A549 (cell line): ENCODE measurements at regions not wholly inside any gene's neighbourhood (a gene's known extent, or its start where the extent isn't known, plus 50 kb on each side); places are given as distances from the start of the nearest gene placed in this dataset.

Experiments used
- ATAC-seq, 2 experiments: fragments of 200-7000 bp in 1 of 2; fragments of >200 bp in 1 of 2; cut with Nextera tagmentation in 1 of 2; cut with Tn5 transposase in 1 of 2; 3 replicates each; pipeline versions ENCODE4 v1.8.0 to v1.9.1; 2018 to 2020; ENCODE audit warnings: mild to moderate bottlenecking in 1 of 2, moderate library complexity in 1 of 2
- CTCF ChIA-PET: fragments of 300-600 bp; sonication (Branson Sonifier 250); formaldehyde crosslinking; extraction: SDS; loops from one replicate; lab custom pipeline; 2021; ENCODE audit warnings: antibody characterized with exemption, inconsistent platforms; lab: Yijun Ruan, JAX
- POLR2A ChIA-PET: fragments of 350-600 bp; formaldehyde crosslinking; extraction: SDS; loops from one replicate; lab custom pipeline; 2021; ENCODE audit warnings: antibody characterized with exemption, inconsistent platforms; lab: Yijun Ruan, JAX
- DNase-seq, 2 experiments: peaks; one replicate each; pipeline versions ENCODE4 v3.0.0 to v3.0.0-alpha.2; 2011 to 2016; ENCODE audit warnings: low read depth in 1 of 2, low spot score in 1 of 2
- FAIRE-seq: peaks from 2 replicates; lab custom pipeline; 2011; peaks lifted over from hg19 to GRCh38; lab: Jason Lieb, UNC
- H3K27ac ChIP-seq, 2 experiments: fragments of >200 bp; sonication (Bioruptor Twin); formaldehyde crosslinking; 3 replicates each; pipeline ENCODE4 v1.5.1; 2016 to 2017
- H3K4me1 ChIP-seq: fragments of >200 bp; sonication (Bioruptor Twin); formaldehyde crosslinking; 3 replicates; pipeline ENCODE4 v1.6.1; 2016
- H3K4me2 ChIP-seq: fragments of >200 bp; sonication (Bioruptor Twin); formaldehyde crosslinking; 3 replicates; pipeline ENCODE4 v1.6.1; 2016
- H3K4me3 ChIP-seq: fragments of >200 bp; sonication (Bioruptor Twin); formaldehyde crosslinking; 3 replicates; pipeline ENCODE4 v1.5.1; 2016
- H3K9me3 ChIP-seq: fragments of >200 bp; sonication (Bioruptor Twin); formaldehyde crosslinking; 3 replicates; pipeline ENCODE4 v1.6.1; 2016
- CHD2 ChIP-seq: fragments of 150-350 bp; IDR thresholded peaks from 2 replicates; pipeline ENCODE4 v1.6.1; 2014; ENCODE audit warnings: low read length; ENCODE audit not compliant: partially characterized antibody
- ESRRA ChIP-seq: fragments of 150-350 bp; IDR thresholded peaks from 2 replicates; pipeline ENCODE4 v1.6.1; 2014; ENCODE audit warnings: mild to moderate bottlenecking, low read length, borderline replicate concordance
- FOXS1 ChIP-seq: fragments of 250-450 bp; sonication (Bioruptor Pico); IDR thresholded peaks from 2 replicates; pipeline ENCODE4 v1.5.0; 2020; ENCODE audit warnings: mild to moderate bottlenecking, moderate library complexity
- HOXB13 ChIP-seq: fragments of 250-450 bp; sonication (Bioruptor Pico); IDR thresholded peaks from 2 replicates; pipeline ENCODE4 v1.5.0; 2020; ENCODE audit warnings: low read depth, mild to moderate bottlenecking, moderate library complexity
- HOXB5 ChIP-seq: fragments of 250-450 bp; sonication (Bioruptor Pico); IDR thresholded peaks from 2 replicates; pipeline ENCODE4 v1.5.0; 2020; ENCODE audit warnings: mild to moderate bottlenecking, moderate library complexity
- JUNB ChIP-seq: fragments of >200 bp; sonication (Bioruptor Twin); formaldehyde crosslinking; IDR thresholded peaks from 2 replicates; pipeline ENCODE4 v1.6.1; 2016
- KDM5A ChIP-seq: fragments of 200-600 bp; sonication (generic); IDR thresholded peaks from 2 replicates; pipeline ENCODE4 v1.6.1; 2016; ENCODE audit warnings: antibody characterized with exemption, mild to moderate bottlenecking
- MAZ ChIP-seq: fragments of 150-350 bp; IDR thresholded peaks from 2 replicates; pipeline ENCODE4 v1.6.1; 2014; ENCODE audit warnings: antibody characterized with exemption, low read depth, low read length, borderline replicate concordance
- PHF8 ChIP-seq: fragments of 200-600 bp; sonication (generic); IDR thresholded peaks from 2 replicates; pipeline ENCODE4 v1.6.1; 2016; ENCODE audit warnings: low read depth, mild to moderate bottlenecking, antibody characterized with exemption, moderate library complexity, borderline replicate concordance
- RARB ChIP-seq: fragments of 250-450 bp; sonication (Bioruptor Pico); IDR thresholded peaks from 2 replicates; pipeline ENCODE4 v1.8.0; 2021; ENCODE audit warnings: mild to moderate bottlenecking, moderate library complexity
- RNF2 ChIP-seq: fragments of 200-600 bp; sonication (generic); IDR thresholded peaks from 2 replicates; pipeline ENCODE4 v1.6.1; 2016; ENCODE audit warnings: low read depth, mild to moderate bottlenecking, antibody characterized with exemption, moderate library complexity, borderline replicate concordance
- SMC3 ChIP-seq: fragments of >200 bp; sonication (Bioruptor Twin); formaldehyde crosslinking; IDR thresholded peaks from 3 replicates; pipeline ENCODE4 v1.6.1; 2018; ENCODE audit warnings: inconsistent platforms
- ZC3H11A ChIP-seq: fragments of 450-650 bp; IDR thresholded peaks from 2 replicates; pipeline ENCODE4 v1.6.1; 2014; ENCODE audit warnings: antibody characterized with exemption, mild to moderate bottlenecking
- ZFP36 ChIP-seq: fragments of 450-650 bp; IDR thresholded peaks from 2 replicates; pipeline ENCODE4 v1.6.1; 2014; ENCODE audit warnings: borderline replicate concordance; ENCODE audit not compliant: partially characterized antibody
- ZNF302 ChIP-seq: fragments of 250-450 bp; sonication (Bioruptor Pico); IDR thresholded peaks from 2 replicates; pipeline ENCODE4 v1.9.0; 2021; ENCODE audit warnings: inconsistent platforms, mild to moderate bottlenecking, moderate library complexity
- ZSCAN20 ChIP-seq: fragments of 250-450 bp; sonication (Bioruptor Pico); IDR thresholded peaks from 2 replicates; pipeline ENCODE4 v1.8.0; 2022; ENCODE audit warnings: mild to moderate bottlenecking, moderate library complexity
- WGBS: methylation state at CpG from one replicate; pipeline ENCODE4 v1.1.6; 2017; ENCODE audit errors: missing lambda C conversion rate; 5-methylcytosine and 5-hydroxymethylcytosine counted together
- TF ChIP-seq, protein P1 (sequence below): IDR thresholded peaks from 2 replicates; pipeline ENCODE4 v1.6.1; 2012; ENCODE audit warnings: low read depth, borderline replicate concordance
- TF ChIP-seq, protein P2 (sequence below): fragments of >200 bp; sonication (Bioruptor Twin); formaldehyde crosslinking; IDR thresholded peaks from 3 replicates; pipeline ENCODE4 v1.6.1; 2016
- TF ChIP-seq, protein P3 (sequence below): fragments of 200-600 bp; sonication (generic); IDR thresholded peaks from 2 replicates; pipeline ENCODE4 v1.6.1; 2016; ENCODE audit warnings: antibody characterized with exemption, mild to moderate bottlenecking, moderate library complexity
- TF ChIP-seq, protein P4 (sequence below): fragments of 250-450 bp; sonication (Bioruptor Pico); IDR thresholded peaks from 2 replicates; pipeline ENCODE4 v1.5.0; 2021; ENCODE audit warnings: mild to moderate bottlenecking, moderate library complexity, borderline replicate concordance
- TF ChIP-seq, protein P5 (sequence below): fragments of >200 bp; sonication (Bioruptor Twin); formaldehyde crosslinking; IDR thresholded peaks from 3 replicates; pipeline ENCODE4 v1.5.1; 2016
- TF ChIP-seq, protein P6 (sequence below): fragments of 150-350 bp; IDR thresholded peaks from 2 replicates; pipeline ENCODE4 v1.6.1; 2014; ENCODE audit warnings: low read depth, mild to moderate bottlenecking, low read length

DNA sequence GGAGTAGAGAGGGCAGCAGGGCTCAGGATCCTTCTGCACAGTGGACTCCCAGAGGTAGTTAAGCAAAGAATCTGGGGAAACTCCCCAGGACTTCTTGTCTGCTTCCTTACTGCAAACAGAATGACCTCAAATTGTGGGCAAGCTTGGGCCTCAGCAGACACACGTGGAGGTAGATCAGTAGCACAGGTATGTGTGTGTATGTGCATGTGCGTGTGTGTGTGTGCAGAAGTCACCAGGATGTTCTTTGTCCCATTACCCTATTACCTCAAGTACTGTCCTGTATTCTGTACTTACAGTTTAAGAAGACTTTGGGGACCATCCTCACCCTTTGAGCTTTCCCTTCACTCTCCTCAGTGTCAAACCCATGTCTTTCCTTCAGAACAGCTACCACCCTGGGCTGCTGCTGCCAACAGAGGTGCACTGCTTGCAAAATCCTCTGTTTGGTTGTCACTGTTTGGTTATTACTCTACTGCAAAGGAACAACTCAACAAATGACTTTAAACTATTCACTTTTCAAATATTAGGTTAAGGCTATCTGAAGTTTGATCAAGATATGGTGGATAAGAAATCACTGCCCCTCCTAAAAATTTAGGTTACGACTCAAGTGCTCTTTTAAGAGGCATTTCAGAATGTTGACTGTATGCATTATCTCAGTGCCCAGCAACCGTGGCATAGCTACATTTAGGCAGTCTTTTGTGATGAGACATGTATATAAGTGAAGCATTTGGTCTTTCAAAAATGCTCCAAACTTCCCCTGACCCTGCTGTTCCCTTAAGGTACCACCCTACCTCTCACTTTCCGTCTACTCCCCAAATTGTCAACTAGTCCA lies 78.2 kb upstream of the MBIP start:
- no peak for ATAC-seq
- Histone ChIP-seq H3K9me3 (no peaks in the 10 kb centered on the region), H3K4me3 (no peak overlapping the region), H3K27ac (no peak overlapping the region), H3K4me2 (no peak overlapping the region), H3K4me1 (no peaks in the 10 kb centered on the region)
- 13% methylated on average over 5 of the region's 5 CpGs for WGBS
- no peak for TF ChIP-seq ZFP36
- TF ChIP-seq JUNB = no peak
- TF ChIP-seq ZNF302 = no peak
- TF ChIP-seq, protein P1, sequence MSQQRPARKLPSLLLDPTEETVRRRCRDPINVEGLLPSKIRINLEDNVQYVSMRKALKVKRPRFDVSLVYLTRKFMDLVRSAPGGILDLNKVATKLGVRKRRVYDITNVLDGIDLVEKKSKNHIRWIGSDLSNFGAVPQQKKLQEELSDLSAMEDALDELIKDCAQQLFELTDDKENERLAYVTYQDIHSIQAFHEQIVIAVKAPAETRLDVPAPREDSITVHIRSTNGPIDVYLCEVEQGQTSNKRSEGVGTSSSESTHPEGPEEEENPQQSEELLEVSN = no peak
- no peak for TF ChIP-seq PHF8
- no peak for TF ChIP-seq ESRRA
- no peak for TF ChIP-seq SMC3
- TF ChIP-seq CHD2 = no peak
- no peak for TF ChIP-seq RARB (CRISPR knock-in tag)
- TF ChIP-seq, protein P2, sequence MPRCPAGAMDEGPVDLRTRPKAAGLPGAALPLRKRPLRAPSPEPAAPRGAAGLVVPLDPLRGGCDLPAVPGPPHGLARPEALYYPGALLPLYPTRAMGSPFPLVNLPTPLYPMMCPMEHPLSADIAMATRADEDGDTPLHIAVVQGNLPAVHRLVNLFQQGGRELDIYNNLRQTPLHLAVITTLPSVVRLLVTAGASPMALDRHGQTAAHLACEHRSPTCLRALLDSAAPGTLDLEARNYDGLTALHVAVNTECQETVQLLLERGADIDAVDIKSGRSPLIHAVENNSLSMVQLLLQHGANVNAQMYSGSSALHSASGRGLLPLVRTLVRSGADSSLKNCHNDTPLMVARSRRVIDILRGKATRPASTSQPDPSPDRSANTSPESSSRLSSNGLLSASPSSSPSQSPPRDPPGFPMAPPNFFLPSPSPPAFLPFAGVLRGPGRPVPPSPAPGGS = no peak
- no peak for TF ChIP-seq KDM5A
- no peak for FAIRE-seq
- POLR2A ChIA-PET = no interaction called here
- no peak for DNase-seq
- CTCF ChIA-PET = interaction anchor here (0.9 to 1.1 kb wide), 3 partner anchors 10 to 328 kb away, joined by 3 to 5 read pairs (median 4); no protein-coding TSS in a partner anchor

DNA sequence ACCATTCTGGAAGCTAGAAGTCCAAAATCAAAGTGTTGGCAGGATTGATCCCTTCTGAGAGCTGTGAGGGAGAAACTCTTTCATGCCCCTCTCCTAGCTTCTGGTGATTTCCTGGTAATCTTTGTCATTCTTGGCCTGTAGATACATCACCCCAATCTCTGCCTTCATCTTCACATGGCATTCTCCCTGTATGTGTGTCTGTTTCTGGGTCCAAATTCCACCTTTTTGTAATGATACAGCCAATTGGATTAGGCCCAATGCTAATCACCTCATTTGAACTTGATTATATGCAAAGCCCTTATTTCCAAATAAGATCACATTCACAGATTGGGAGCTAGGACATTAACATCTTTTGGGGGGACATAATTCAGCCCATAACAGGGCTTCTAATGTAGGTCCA lies 76.9 kb upstream of the MBIP start:
- H3K4me1 ChIP-seq = no peaks in the 10 kb centered on the region
- no peak for DNase-seq
- ChIA-PET POLR2A (no interaction called here), CTCF (interaction anchor here (0.8 kb wide), 1 partner anchor 327 kb away, joined by 3 read pairs; no protein-coding TSS in a partner anchor)
- no peak overlapping the region for H3K27ac ChIP-seq
- no peak for FAIRE-seq
- no peaks in the 10 kb centered on the region for H3K9me3 ChIP-seq
- no peak for ATAC-seq
- no peak overlapping the region for H3K4me3 ChIP-seq
- no peak overlapping the region for H3K4me2 ChIP-seq
- TF ChIP-seq MAZ = no peak
- TF ChIP-seq JUNB = no peak
- TF ChIP-seq CHD2 = no peak
- no peak for TF ChIP-seq KDM5A
- no peak for TF ChIP-seq HOXB5 (CRISPR knock-in tag)
- TF ChIP-seq ZFP36 = no peak
- TF ChIP-seq ZNF302 = no peak
- TF ChIP-seq FOXS1 (CRISPR knock-in tag) = no peak
- TF ChIP-seq, protein P3, sequence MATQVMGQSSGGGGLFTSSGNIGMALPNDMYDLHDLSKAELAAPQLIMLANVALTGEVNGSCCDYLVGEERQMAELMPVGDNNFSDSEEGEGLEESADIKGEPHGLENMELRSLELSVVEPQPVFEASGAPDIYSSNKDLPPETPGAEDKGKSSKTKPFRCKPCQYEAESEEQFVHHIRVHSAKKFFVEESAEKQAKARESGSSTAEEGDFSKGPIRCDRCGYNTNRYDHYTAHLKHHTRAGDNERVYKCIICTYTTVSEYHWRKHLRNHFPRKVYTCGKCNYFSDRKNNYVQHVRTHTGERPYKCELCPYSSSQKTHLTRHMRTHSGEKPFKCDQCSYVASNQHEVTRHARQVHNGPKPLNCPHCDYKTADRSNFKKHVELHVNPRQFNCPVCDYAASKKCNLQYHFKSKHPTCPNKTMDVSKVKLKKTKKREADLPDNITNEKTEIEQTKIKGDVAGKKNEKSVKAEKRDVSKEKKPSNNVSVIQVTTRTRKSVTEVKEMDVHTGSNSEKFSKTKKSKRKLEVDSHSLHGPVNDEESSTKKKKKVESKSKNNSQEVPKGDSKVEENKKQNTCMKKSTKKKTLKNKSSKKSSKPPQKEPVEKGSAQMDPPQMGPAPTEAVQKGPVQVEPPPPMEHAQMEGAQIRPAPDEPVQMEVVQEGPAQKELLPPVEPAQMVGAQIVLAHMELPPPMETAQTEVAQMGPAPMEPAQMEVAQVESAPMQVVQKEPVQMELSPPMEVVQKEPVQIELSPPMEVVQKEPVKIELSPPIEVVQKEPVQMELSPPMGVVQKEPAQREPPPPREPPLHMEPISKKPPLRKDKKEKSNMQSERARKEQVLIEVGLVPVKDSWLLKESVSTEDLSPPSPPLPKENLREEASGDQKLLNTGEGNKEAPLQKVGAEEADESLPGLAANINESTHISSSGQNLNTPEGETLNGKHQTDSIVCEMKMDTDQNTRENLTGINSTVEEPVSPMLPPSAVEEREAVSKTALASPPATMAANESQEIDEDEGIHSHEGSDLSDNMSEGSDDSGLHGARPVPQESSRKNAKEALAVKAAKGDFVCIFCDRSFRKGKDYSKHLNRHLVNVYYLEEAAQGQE = no peak
- TF ChIP-seq, protein P4, sequence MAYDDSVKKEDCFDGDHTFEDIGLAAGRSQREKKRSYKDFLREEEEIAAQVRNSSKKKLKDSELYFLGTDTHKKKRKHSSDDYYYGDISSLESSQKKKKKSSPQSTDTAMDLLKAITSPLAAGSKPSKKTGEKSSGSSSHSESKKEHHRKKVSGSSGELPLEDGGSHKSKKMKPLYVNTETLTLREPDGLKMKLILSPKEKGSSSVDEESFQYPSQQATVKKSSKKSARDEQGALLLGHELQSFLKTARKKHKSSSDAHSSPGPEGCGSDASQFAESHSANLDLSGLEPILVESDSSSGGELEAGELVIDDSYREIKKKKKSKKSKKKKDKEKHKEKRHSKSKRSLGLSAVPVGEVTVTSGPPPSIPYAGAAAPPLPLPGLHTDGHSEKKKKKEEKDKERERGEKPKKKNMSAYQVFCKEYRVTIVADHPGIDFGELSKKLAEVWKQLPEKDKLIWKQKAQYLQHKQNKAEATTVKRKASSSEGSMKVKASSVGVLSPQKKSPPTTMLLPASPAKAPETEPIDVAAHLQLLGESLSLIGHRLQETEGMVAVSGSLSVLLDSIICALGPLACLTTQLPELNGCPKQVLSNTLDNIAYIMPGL (CRISPR knock-in tag) = no peak
- no peak for TF ChIP-seq ZSCAN20 (CRISPR knock-in tag)
- no peak for TF ChIP-seq HOXB13 (CRISPR knock-in tag)
- no peak for TF ChIP-seq RNF2
- TF ChIP-seq SMC3 = no peak
- TF ChIP-seq, protein P5, sequence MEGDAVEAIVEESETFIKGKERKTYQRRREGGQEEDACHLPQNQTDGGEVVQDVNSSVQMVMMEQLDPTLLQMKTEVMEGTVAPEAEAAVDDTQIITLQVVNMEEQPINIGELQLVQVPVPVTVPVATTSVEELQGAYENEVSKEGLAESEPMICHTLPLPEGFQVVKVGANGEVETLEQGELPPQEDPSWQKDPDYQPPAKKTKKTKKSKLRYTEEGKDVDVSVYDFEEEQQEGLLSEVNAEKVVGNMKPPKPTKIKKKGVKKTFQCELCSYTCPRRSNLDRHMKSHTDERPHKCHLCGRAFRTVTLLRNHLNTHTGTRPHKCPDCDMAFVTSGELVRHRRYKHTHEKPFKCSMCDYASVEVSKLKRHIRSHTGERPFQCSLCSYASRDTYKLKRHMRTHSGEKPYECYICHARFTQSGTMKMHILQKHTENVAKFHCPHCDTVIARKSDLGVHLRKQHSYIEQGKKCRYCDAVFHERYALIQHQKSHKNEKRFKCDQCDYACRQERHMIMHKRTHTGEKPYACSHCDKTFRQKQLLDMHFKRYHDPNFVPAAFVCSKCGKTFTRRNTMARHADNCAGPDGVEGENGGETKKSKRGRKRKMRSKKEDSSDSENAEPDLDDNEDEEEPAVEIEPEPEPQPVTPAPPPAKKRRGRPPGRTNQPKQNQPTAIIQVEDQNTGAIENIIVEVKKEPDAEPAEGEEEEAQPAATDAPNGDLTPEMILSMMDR = no peak
- no peak for TF ChIP-seq ZC3H11A
- TF ChIP-seq, protein P6, sequence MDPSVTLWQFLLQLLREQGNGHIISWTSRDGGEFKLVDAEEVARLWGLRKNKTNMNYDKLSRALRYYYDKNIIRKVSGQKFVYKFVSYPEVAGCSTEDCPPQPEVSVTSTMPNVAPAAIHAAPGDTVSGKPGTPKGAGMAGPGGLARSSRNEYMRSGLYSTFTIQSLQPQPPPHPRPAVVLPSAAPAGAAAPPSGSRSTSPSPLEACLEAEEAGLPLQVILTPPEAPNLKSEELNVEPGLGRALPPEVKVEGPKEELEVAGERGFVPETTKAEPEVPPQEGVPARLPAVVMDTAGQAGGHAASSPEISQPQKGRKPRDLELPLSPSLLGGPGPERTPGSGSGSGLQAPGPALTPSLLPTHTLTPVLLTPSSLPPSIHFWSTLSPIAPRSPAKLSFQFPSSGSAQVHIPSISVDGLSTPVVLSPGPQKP = no peak
- TF ChIP-seq, all 56 proteins: peak for 0
